HCT116 (cell line): ENCODE measurements at regions not wholly inside any gene's neighbourhood (a gene's known extent, or its start where the extent isn't known, plus 50 kb on each side); places are given as distances from the start of the nearest gene placed in this dataset.

Source experiments
- ATAC-seq: fragments of 200-7000 bp; cut with Tn5 transposase; 2 replicates; pipeline ENCODE4 v1.9.1; 2020; ENCODE audit warnings: mild to moderate bottlenecking, moderate library complexity
- BruUV-seq: library from RNA; stranded (reverse); fragments of 400-500 nt; replicated peaks from 2 replicates; lab custom pipeline; 2021; lab: Mats Ljungman, UMichigan
- CTCF ChIA-PET: fragments of 300-600 bp; sonication (Branson Sonifier 250); formaldehyde crosslinking; loops from one replicate; lab custom pipeline; 2021; ENCODE audit warnings: antibody characterized with exemption; lab: Charles Lee
- POLR2A ChIA-PET: fragments of 300-600, 350-600 bp; sonication (Branson Sonifier 250); formaldehyde crosslinking; loops from one replicate; lab custom pipeline; 2021; ENCODE audit warnings: antibody characterized with exemption; lab: Charles Lee
- RAD21 ChIA-PET, 2 experiments: fragments of 300-600 bp; sonication (Branson Sonifier 250); formaldehyde crosslinking; loops; one replicate each; lab custom pipeline; 2023; ENCODE audit warnings: low total read pairs in 2 of 2; ENCODE audit not compliant: uncharacterized antibody in 2 of 2, unreplicated experiment in 2 of 2, low non-redundant PET in 1 of 2; lab: Charles Lee
- DNase-seq: peaks from one replicate; pipeline ENCODE4 v3.0.0-alpha.2; 2010; ENCODE audit warnings: low read depth, low spot score
- H2AFZ ChIP-seq: fragments of 200-600 bp; shearing (Covaris generic), sonication (generic); 2 replicates; pipeline ENCODE4 v1.6.1; 2017; ENCODE audit warnings: low read depth, mixed run types, mixed read lengths, antibody characterized with exemption, low read length; ENCODE audit not compliant: poor library complexity, severe bottlenecking
- H3K27ac ChIP-seq: 2 replicates; pipeline ENCODE4 v1.5.1; 2012; ENCODE audit warnings: low read depth, low read length
- H3K27me3 ChIP-seq: fragments of 200-600 bp; sonication (generic); 2 replicates; pipeline ENCODE4 v1.6.1; 2016; ENCODE audit warnings: mixed run types, low read length, mixed read lengths; ENCODE audit not compliant: insufficient read depth
- H3K36me3 ChIP-seq, 2 experiments: fragments of 200-500 bp in 1 of 2; fragments of 200-600 bp in 1 of 2; sonication (Bioruptor generic) in 1 of 2; sonication (generic) in 1 of 2; 2 replicates each; pipeline versions ENCODE4 v1.5.1 to v1.6.1; 2014 to 2016; ENCODE audit warnings: low read length in 2 of 2, inconsistent platforms in 1 of 2, mixed read lengths in 1 of 2, mixed run types in 1 of 2; ENCODE audit not compliant: insufficient read depth in 2 of 2, control insufficient read depth in 1 of 2
- H3K4me1 ChIP-seq, 2 experiments: fragments of 200-600 bp in 1 of 2; sonication (generic) in 1 of 2; 2 replicates each; pipeline versions ENCODE4 v1.5.1 to v1.6.1; 2012 to 2017; ENCODE audit warnings: low read length in 2 of 2, inconsistent platforms in 1 of 2, mild to moderate bottlenecking in 1 of 2, mixed read lengths in 1 of 2, mixed run types in 1 of 2, moderate library complexity in 1 of 2; ENCODE audit not compliant: insufficient read depth in 2 of 2, control insufficient read depth in 1 of 2
- H3K4me2 ChIP-seq: fragments of 200-600 bp; sonication (generic); 2 replicates; pipeline ENCODE4 v1.6.1; 2017; ENCODE audit warnings: mixed run types, low read length, mixed read lengths
- H3K4me3 ChIP-seq, 2 experiments: fragments of 200-600 bp in 1 of 2; sonication (generic) in 1 of 2; replicated peaks in 1 of 2; 2 replicates each; pipeline ENCODE4 v1.5.1; 2011 to 2016; ENCODE audit warnings: low read length in 2 of 2, control low read depth in 1 of 2, low read depth in 1 of 2, mild to moderate bottlenecking in 1 of 2, mixed read lengths in 1 of 2, mixed run types in 1 of 2
- H3K79me2 ChIP-seq: fragments of 200-600 bp; sonication (generic); 2 replicates; pipeline ENCODE4 v1.6.1; 2017; ENCODE audit warnings: mild to moderate bottlenecking, mixed run types, low read length, moderate library complexity, mixed read lengths; ENCODE audit not compliant: insufficient read depth
- H3K9ac ChIP-seq: fragments of 200-600 bp; sonication (generic); 2 replicates; pipeline ENCODE4 v1.6.1; 2016; ENCODE audit warnings: low read length, mixed read lengths
- H3K9me2 ChIP-seq: fragments of 200-600 bp; sonication (generic), shearing (Covaris generic); 2 replicates; pipeline ENCODE4 v1.6.1; 2017; ENCODE audit warnings: mixed run types, mild to moderate bottlenecking, moderate library complexity; ENCODE audit not compliant: insufficient read depth
- H3K9me3 ChIP-seq, 2 experiments: fragments of 200-500 bp in 1 of 2; fragments of 200-600 bp in 1 of 2; sonication (Bioruptor generic) in 1 of 2; sonication (generic) in 1 of 2; 2 replicates each; pipeline ENCODE4 v1.6.1; 2014 to 2017; ENCODE audit warnings: low read length in 2 of 2, mixed read lengths in 2 of 2, inconsistent platforms in 1 of 2, low read depth in 1 of 2, mild to moderate bottlenecking in 1 of 2, mixed run types in 1 of 2, moderate library complexity in 1 of 2; ENCODE audit not compliant: control insufficient read depth in 1 of 2, insufficient read depth in 1 of 2
- H4K20me1 ChIP-seq: fragments of 200-600 bp; sonication (generic), shearing (Covaris generic); 2 replicates; pipeline ENCODE4 v1.6.1; 2017; ENCODE audit warnings: mixed run types, mild to moderate bottlenecking, moderate library complexity; ENCODE audit not compliant: insufficient read depth
- CEBPB ChIP-seq: IDR thresholded peaks from 2 replicates; pipeline ENCODE4 v1.6.1; 2012; ENCODE audit warnings: low read depth
- CTCF ChIP-seq, 3 experiments: fragments of 200-600 bp in 1 of 3; sonication (generic) in 1 of 3; IDR thresholded peaks in 2 of 3; conservative IDR thresholded peaks in 1 of 3; 2 replicates each; pipeline ENCODE4 v1.5.1; 2012 to 2017; ENCODE audit warnings: low read depth in 2 of 3, low read length in 2 of 3, antibody characterized with exemption in 1 of 3, borderline replicate concordance in 1 of 3, control low read depth in 1 of 3, mild to moderate bottlenecking in 1 of 3, mixed read lengths in 1 of 3, mixed run types in 1 of 3, moderate library complexity in 1 of 3; ENCODE audit not compliant: insufficient read depth in 1 of 3
- EGR1 ChIP-seq: IDR thresholded peaks from 2 replicates; pipeline ENCODE4 v1.6.1; 2012; ENCODE audit warnings: low read depth
- ELF1 ChIP-seq: IDR thresholded peaks from 2 replicates; pipeline ENCODE4 v1.6.1; 2012; ENCODE audit warnings: low read depth, borderline replicate concordance
- EZH2 ChIP-seq: fragments of 200-600 bp; sonication (generic); IDR thresholded peaks from 2 replicates; pipeline ENCODE4 v1.6.1; 2017; ENCODE audit warnings: antibody characterized with exemption, mixed run types
- EZH2phosphoT487 ChIP-seq: fragments of 200-600 bp; IDR thresholded peaks from 2 replicates; pipeline ENCODE4 v1.6.1; 2018; ENCODE audit warnings: antibody characterized with exemption, borderline replicate concordance
- FOSL1 ChIP-seq: IDR thresholded peaks from 2 replicates; pipeline ENCODE4 v1.6.1; 2012; ENCODE audit warnings: low read depth
- MAX ChIP-seq: IDR thresholded peaks from 2 replicates; pipeline ENCODE4 v1.6.1; 2012
- POLR2A ChIP-seq: IDR thresholded peaks from 2 replicates; pipeline ENCODE4 v1.7.0; 2011; ENCODE audit warnings: borderline replicate concordance; ENCODE audit not compliant: insufficient read depth, insufficient read length; ENCODE audit errors: extremely low read depth
- POLR2AphosphoS5 ChIP-seq: IDR thresholded peaks from 2 replicates; pipeline ENCODE4 v1.6.1; 2011; ENCODE audit warnings: mild to moderate bottlenecking, low read depth, low read length, moderate library complexity
- REST ChIP-seq: IDR thresholded peaks from 2 replicates; pipeline ENCODE4 v1.6.1; 2012; ENCODE audit warnings: low read depth
- SIN3A ChIP-seq: IDR thresholded peaks from 2 replicates; pipeline ENCODE4 v1.6.1; 2012; ENCODE audit warnings: low read depth
- ZBTB33 ChIP-seq: IDR thresholded peaks from 2 replicates; pipeline ENCODE4 v1.6.1; 2011; ENCODE audit warnings: mild to moderate bottlenecking, low read length, moderate library complexity; ENCODE audit not compliant: insufficient replicate concordance; ENCODE audit errors: extremely low read depth
- ZFX ChIP-seq: fragments of 450-650 bp; IDR thresholded peaks from 2 replicates; pipeline ENCODE4 v1.6.1; 2017
- intact Hi-C: fragments of 100-400 bp; cut with micrococcal nuclease; formaldehyde crosslinking; loops from 2 replicates; pipeline ENCODE4 v1.10.0; 2022

- no peaks in the 10 kb centered on the region for H3K9me3 ChIP-seq
- H3K4me1 ChIP-seq: no peaks in the 10 kb centered on the region
- no peak for TF ChIP-seq MAX
- TF ChIP-seq EZH2phosphoT487: no peak
- TF ChIP-seq POLR2A: no peak
- TF ChIP-seq CEBPB: no peak
- TF ChIP-seq ZBTB33: no peak
- TF ChIP-seq REST: no peak
- TF ChIP-seq ELF1: no peak
- TF ChIP-seq EZH2: no peak
- no peak for TF ChIP-seq EGR1
- no peak for TF ChIP-seq FOSL1
- TF ChIP-seq SIN3A: no peak
- no peak for TF ChIP-seq CTCF (IDR thresholded peaks at IDR 0.05 in 2 of 3, conservative IDR thresholded peaks at IDR 0.05 in 1 of 3; ENCODE audit: borderline replicate concordance in 1 of 3, insufficient read depth in 1 of 3, low read depth in 2 of 3, low read length in 2 of 3)
- TF ChIP-seq POLR2AphosphoS5: no peak
- TF ChIP-seq ZFX: no peak
- ATAC-seq (no peak), DNase-seq (no peak)
- no peak overlapping the region for H3K4me3 ChIP-seq
- H3K9ac ChIP-seq: no peak overlapping the region
- H3K79me2 ChIP-seq: no peaks in the 10 kb centered on the region
- no peaks in the 10 kb centered on the region for H4K20me1 ChIP-seq
- no peak overlapping the region for H3K4me2 ChIP-seq
- no peaks in the 10 kb centered on the region for H3K27me3 ChIP-seq
- ChIA-PET RAD21 (no interaction called here), CTCF (interaction anchor here (1.8 kb wide), 1 partner anchor 27 kb away, joined by 6 read pairs; no protein-coding TSS in a partner anchor), POLR2A (no interaction called here)
- H3K36me3 ChIP-seq: no peaks in the 10 kb centered on the region
- no peak overlapping the region for H3K27ac ChIP-seq
- no peaks in the 10 kb centered on the region for H3K9me2 ChIP-seq
- no TSS peak for BruUV-seq
- no peak overlapping the region for H2AFZ ChIP-seq
- intact Hi-C loops: loop anchor here (10.0 kb wide), 1 partner anchor 532 kb away; no protein-coding TSS in a partner anchor
Measured at GRCh38 chr17:27233059-27233458, 60.9 kb upstream of the WSB1 start.
